ENCODE measurements at regions not wholly inside any gene's neighbourhood (a gene's known extent, or its start where the extent isn't known, plus 50 kb on each side); places are given as distances from the start of the nearest gene placed in this dataset.

- TF ChIP-seq EP300 (IDR thresholded peaks at IDR 0.05) (no peak), CTCF (IDR thresholded peaks at IDR 0.05) (no peak)
These were observed 102.4 kb upstream of the ADRA2C start for GRCh38 chr4:3663791-3664190.

All from ovary (tissue), 3 donors.